ENCODE measurements at regions not wholly inside any gene's neighbourhood (a gene's known extent, or its start where the extent isn't known, plus 50 kb on each side); places are given as distances from the start of the nearest gene placed in this dataset.

GRCh38 chr10:93219347-93219746, 145.7 kb downstream of the CYP26A1 start:
- Histone ChIP-seq H3K9me3 (no peaks in the 10 kb centered on the region), H3K27me3 (peaks cover 0 to 2% (median 0%) of the 10 kb centered on the region in 3 donors), H3K4me1 (no peaks in the 10 kb centered on the region), H3K36me3 (no peaks in the 10 kb centered on the region), H3K27ac (no peak overlapping the region), H3K4me3 (no peak overlapping the region)
- 24 to 57% (median 43%) methylated on average over 1 of the region's 1 CpG for WGBS, 5 donors
- intact Hi-C loops (cut with DNase I; ENCODE audit: low total_unique reads): no loop called here
- DNase-seq: no peak
- TF ChIP-seq POLR2AphosphoS5 (IDR thresholded peaks at IDR 0.05) (no peak), EP300 (IDR thresholded peaks at IDR 0.05) (no peak), CTCF (IDR thresholded peaks at IDR 0.05) (no peak), POLR2A (IDR thresholded peaks at IDR 0.05) (no peak)

- no peaks in the 10 kb centered on the region for H3K4me1 ChIP-seq
- H3K27me3 ChIP-seq: peaks cover 0 to 4% (median 0%) of the 10 kb centered on the region in 3 donors
- H3K36me3 ChIP-seq: no peaks in the 10 kb centered on the region
- no peak overlapping the region for H3K27ac ChIP-seq
- no peak for TF ChIP-seq CTCF (IDR thresholded peaks at IDR 0.05)
- TF ChIP-seq POLR2A (IDR thresholded peaks at IDR 0.05): no peak
- no peak for TF ChIP-seq POLR2AphosphoS5 (IDR thresholded peaks at IDR 0.05)
- no peak for TF ChIP-seq EP300 (IDR thresholded peaks at IDR 0.05)
- no peaks in the 10 kb centered on the region for H3K9me3 ChIP-seq
- WGBS, 5 donors: 69 to 85% (median 78%) methylated on average over 30 to 33 of the region's 33 CpGs
- intact Hi-C loops (cut with DNase I; ENCODE audit: low total_unique reads): no loop called here
- DNase-seq: no peak
- no peak overlapping the region for H3K4me3 ChIP-seq
These were observed 146.8 kb downstream of the CYP26A1 start for GRCh38 chr10:93220296-93221170.

GRCh38 chr10:93221171-93221496, 147.4 kb downstream of the CYP26A1 start:
- TF ChIP-seq POLR2A (IDR thresholded peaks at IDR 0.05): no peak
- Histone ChIP-seq H3K36me3 (no peaks in the 10 kb centered on the region), H3K4me3 (no peak overlapping the region), H3K4me1 (no peaks in the 10 kb centered on the region), H3K27me3 (peaks cover 0 to 4% (median 0%) of the 10 kb centered on the region in 3 donors), H3K9me3 (no peaks in the 10 kb centered on the region), H3K27ac (no peak overlapping the region)
- WGBS, 5 donors: 91 to 98% (median 95%) methylated on average over 7 to 18 of the region's 18 CpGs
- DNase-seq: no peak
- intact Hi-C loops (cut with DNase I; ENCODE audit: low total_unique reads): no loop called here

- H3K27ac ChIP-seq: no peak overlapping the region
- H3K9me3 ChIP-seq: no peaks in the 10 kb centered on the region
- peaks cover 0 to 4% (median 0%) of the 10 kb centered on the region in 3 donors for H3K27me3 ChIP-seq
- H3K4me3 ChIP-seq: no peak overlapping the region
- no peaks in the 10 kb centered on the region for H3K4me1 ChIP-seq
- intact Hi-C loops (cut with DNase I; ENCODE audit: low total_unique reads): no loop called here
- no peaks in the 10 kb centered on the region for H3K36me3 ChIP-seq
- DNase-seq: no peak
- WGBS, 5 donors: 81 to 95% (median 85%) methylated on average over 5 of the region's 5 CpGs
- no peak for TF ChIP-seq EP300 (IDR thresholded peaks at IDR 0.05)
- TF ChIP-seq CTCF (IDR thresholded peaks at IDR 0.05): no peak
- no peak for TF ChIP-seq POLR2A (IDR thresholded peaks at IDR 0.05)
- no peak for TF ChIP-seq POLR2AphosphoS5 (IDR thresholded peaks at IDR 0.05)
These were observed 147.8 kb downstream of the CYP26A1 start for GRCh38 chr10:93221521-93221920.

- Histone ChIP-seq H3K27ac (no peak overlapping the region), H3K27me3 (peaks cover 0 to 4% (median 0%) of the 10 kb centered on the region in 3 donors), H3K4me3 (no peak overlapping the region), H3K36me3 (no peaks in the 10 kb centered on the region), H3K4me1 (no peaks in the 10 kb centered on the region), H3K9me3 (no peaks in the 10 kb centered on the region)
- TF ChIP-seq POLR2AphosphoS5 (IDR thresholded peaks at IDR 0.05) (no peak), POLR2A (IDR thresholded peaks at IDR 0.05) (no peak), EP300 (IDR thresholded peaks at IDR 0.05) (no peak), CTCF (IDR thresholded peaks at IDR 0.05) (no peak)
- DNase-seq: no peak
- WGBS, 5 donors: 38 to 75% (median 43%) methylated on average over 1 of the region's 1 CpG
- intact Hi-C loops (cut with DNase I; ENCODE audit: low total_unique reads): no loop called here
These were observed 148.6 kb downstream of the CYP26A1 start for GRCh38 chr10:93222211-93222754.
